Prostate gland (tissue), 2 donors: ENCODE measurements at regions not wholly inside any gene's neighbourhood (a gene's known extent, or its start where the extent isn't known, plus 50 kb on each side); places are given as distances from the start of the nearest gene placed in this dataset.

ENCODE experiments used
- CTCF ChIP-seq, 4 experiments: fragments of 200-600 bp in 2 of 4; fragments of 450-650 bp in 2 of 4; sonication (generic) in 2 of 4; IDR thresholded peaks; 1 replicate in 3 of 4; 2 replicates in 1 of 4; pipeline ENCODE4 v1.5.1; 2016 to 2019; ENCODE audit warnings: antibody characterized with exemption in 4 of 4, mild to moderate bottlenecking in 2 of 4, moderate library complexity in 2 of 4
- POLR2A ChIP-seq: fragments of 450-650 bp; IDR thresholded peaks from one replicate; pipeline ENCODE4 v1.6.1; 2016; ENCODE audit warnings: antibody characterized with exemption, mild to moderate bottlenecking
- POLR2AphosphoS5 ChIP-seq: sonication (generic); formaldehyde crosslinking; IDR thresholded peaks from one replicate; pipeline ENCODE4 v1.6.1; 2017; ENCODE audit warnings: antibody characterized with exemption

GRCh38 chr5:96125231-96125891, 163.7 kb upstream of the ELL2 start:
- no peak for TF ChIP-seq POLR2A
- no peak for TF ChIP-seq CTCF (IDR thresholded peaks at IDR 0.05)
- TF ChIP-seq POLR2AphosphoS5, result no peak
